Hepatocyte (in vitro differentiated cells): ENCODE measurements at regions not wholly inside any gene's neighbourhood (a gene's known extent, or its start where the extent isn't known, plus 50 kb on each side); places are given as distances from the start of the nearest gene placed in this dataset.

Source experiments
- DNase-seq: peaks from one replicate; pipeline ENCODE4 v3.0.0-alpha.2; 2016; ENCODE audit warnings: low spot score
- H2AFZ ChIP-seq: fragments of 200-600 bp; sonication (generic); 2 replicates; pipeline ENCODE4 v1.6.0; 2016; ENCODE audit warnings: antibody characterized with exemption, mild to moderate bottlenecking
- H3K27ac ChIP-seq: fragments of 200-600 bp; sonication (generic); 2 replicates; pipeline ENCODE4 v1.5.1; 2016; ENCODE audit warnings: mild to moderate bottlenecking
- H3K27me3 ChIP-seq: fragments of 200-600 bp; sonication (generic); 2 replicates; pipeline ENCODE4 v1.6.1; 2016
- H3K36me3 ChIP-seq: fragments of 200-600 bp; sonication (generic); replicated peaks from 2 replicates; pipeline ENCODE4 v1.5.1; 2016; ENCODE audit warnings: low read depth; ENCODE audit not compliant: insufficient read depth
- H3K4me1 ChIP-seq: fragments of 200-600 bp; sonication (generic); 2 replicates; pipeline ENCODE4 v1.5.1; 2016; ENCODE audit warnings: mild to moderate bottlenecking, moderate library complexity; ENCODE audit not compliant: insufficient read depth
- H3K4me2 ChIP-seq: fragments of 200-600 bp; sonication (generic); 2 replicates; pipeline ENCODE4 v1.6.0; 2016
- H3K4me3 ChIP-seq: fragments of 200-600 bp; sonication (generic); 2 replicates; pipeline ENCODE4 v1.5.1; 2016; ENCODE audit warnings: mild to moderate bottlenecking
- H3K79me2 ChIP-seq: fragments of 200-600 bp; sonication (generic); 2 replicates; pipeline ENCODE4 v1.6.0; 2017; ENCODE audit warnings: mild to moderate bottlenecking
- H3K9me2 ChIP-seq: fragments of 200-600 bp; sonication (generic); replicated peaks from 2 replicates; pipeline ENCODE4 v1.6.0; 2017; ENCODE audit warnings: mild to moderate bottlenecking; ENCODE audit not compliant: insufficient read depth
- H3K9me3 ChIP-seq: fragments of 200-600 bp; sonication (generic); 2 replicates; pipeline ENCODE4 v1.5.1; 2016; ENCODE audit warnings: low read depth, mild to moderate bottlenecking
- H4K20me1 ChIP-seq: fragments of 200-600 bp; sonication (generic); 2 replicates; pipeline ENCODE4 v1.6.0; 2016; ENCODE audit warnings: mild to moderate bottlenecking; ENCODE audit not compliant: insufficient read depth, poor library complexity, severe bottlenecking
- EZH2 ChIP-seq: fragments of 200-600 bp; sonication (generic); IDR thresholded peaks from 2 replicates; pipeline ENCODE4 v1.6.1; 2016; ENCODE audit warnings: antibody characterized with exemption, mild to moderate bottlenecking, borderline replicate concordance
- EZH2phosphoT487 ChIP-seq: fragments of 200-600 bp; sonication (generic); IDR thresholded peaks from one replicate; pipeline ENCODE4 v1.6.1; 2018; ENCODE audit warnings: antibody characterized with exemption, mild to moderate bottlenecking, low read depth, moderate library complexity; ENCODE audit not compliant: unreplicated experiment, severe bottlenecking
- WGBS: methylation state at CpG from one replicate; pipeline ENCODE4 v1.1.6; 2016; ENCODE audit warnings: low lambda C conversion rate; ENCODE audit errors: missing lambda C conversion rate; 5-methylcytosine and 5-hydroxymethylcytosine counted together
- TF ChIP-seq, protein P1 (sequence below): fragments of 200-600 bp; sonication (generic); IDR thresholded peaks from 2 replicates; pipeline ENCODE4 v1.5.1; 2016; ENCODE audit warnings: antibody characterized with exemption, mild to moderate bottlenecking; ENCODE audit not compliant: poor library complexity

DNA sequence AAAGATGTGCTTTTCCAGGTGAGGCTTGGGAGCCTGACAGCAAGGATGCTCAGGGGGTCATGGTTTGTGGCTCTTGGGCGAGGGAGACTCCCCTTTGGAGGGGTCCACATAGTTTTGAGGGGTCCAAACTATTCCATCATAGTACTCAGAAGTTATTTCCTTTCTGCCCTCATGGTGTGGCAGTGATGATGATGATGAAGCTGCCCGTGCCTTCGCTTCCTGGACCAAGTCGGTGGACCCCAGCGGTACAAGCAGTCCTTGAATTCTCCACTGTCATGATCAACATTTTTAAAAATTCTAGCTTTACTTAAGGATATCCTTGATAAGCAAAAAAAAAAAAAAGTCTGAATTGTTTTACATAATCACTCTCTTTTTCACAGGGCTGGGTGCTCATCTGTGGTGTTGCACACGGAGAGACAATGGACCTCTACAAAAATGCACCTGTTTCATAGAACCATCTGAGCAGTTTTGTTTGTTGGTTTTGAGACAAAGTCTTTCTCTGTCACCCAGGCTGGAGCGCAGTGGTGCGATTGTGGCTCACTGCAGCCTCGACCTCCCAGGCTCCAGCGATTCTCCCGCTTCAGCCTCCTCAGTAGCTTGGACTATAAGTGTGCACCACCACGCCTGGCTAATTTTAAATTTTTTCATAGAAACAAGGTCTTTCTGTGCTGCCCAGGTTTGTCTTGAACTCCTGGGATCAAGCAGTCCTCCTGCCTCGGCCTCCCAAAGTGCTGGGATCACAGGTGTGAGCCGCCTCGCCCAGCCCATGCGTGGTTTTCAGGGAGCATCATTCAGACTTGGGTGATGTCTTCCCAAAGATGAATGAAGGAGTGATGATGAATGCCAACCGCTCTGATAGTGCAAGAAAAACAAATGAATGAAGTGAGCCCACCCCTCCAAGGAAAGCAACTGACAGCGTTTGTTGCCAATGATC lies 271.4 kb upstream of the HDAC4 start:
- Histone ChIP-seq H3K9me2 (no peaks in the 10 kb centered on the region), H3K27ac (no peak overlapping the region), H3K9me3 (no peaks in the 10 kb centered on the region), H4K20me1 (no peaks in the 10 kb centered on the region), H3K4me1 (no peaks in the 10 kb centered on the region), H3K79me2 (no peaks in the 10 kb centered on the region), H3K36me3 (no peaks in the 10 kb centered on the region), H3K4me2 (no peak overlapping the region), H3K4me3 (no peak overlapping the region), H3K27me3 (no peaks in the 10 kb centered on the region), H2AFZ (no peak overlapping the region)
- no peak for DNase-seq
- 94% methylated on average over 18 of the region's 18 CpGs for WGBS
- TF ChIP-seq EZH2 (no peak), EZH2phosphoT487 (no peak)
- TF ChIP-seq, protein P1, sequence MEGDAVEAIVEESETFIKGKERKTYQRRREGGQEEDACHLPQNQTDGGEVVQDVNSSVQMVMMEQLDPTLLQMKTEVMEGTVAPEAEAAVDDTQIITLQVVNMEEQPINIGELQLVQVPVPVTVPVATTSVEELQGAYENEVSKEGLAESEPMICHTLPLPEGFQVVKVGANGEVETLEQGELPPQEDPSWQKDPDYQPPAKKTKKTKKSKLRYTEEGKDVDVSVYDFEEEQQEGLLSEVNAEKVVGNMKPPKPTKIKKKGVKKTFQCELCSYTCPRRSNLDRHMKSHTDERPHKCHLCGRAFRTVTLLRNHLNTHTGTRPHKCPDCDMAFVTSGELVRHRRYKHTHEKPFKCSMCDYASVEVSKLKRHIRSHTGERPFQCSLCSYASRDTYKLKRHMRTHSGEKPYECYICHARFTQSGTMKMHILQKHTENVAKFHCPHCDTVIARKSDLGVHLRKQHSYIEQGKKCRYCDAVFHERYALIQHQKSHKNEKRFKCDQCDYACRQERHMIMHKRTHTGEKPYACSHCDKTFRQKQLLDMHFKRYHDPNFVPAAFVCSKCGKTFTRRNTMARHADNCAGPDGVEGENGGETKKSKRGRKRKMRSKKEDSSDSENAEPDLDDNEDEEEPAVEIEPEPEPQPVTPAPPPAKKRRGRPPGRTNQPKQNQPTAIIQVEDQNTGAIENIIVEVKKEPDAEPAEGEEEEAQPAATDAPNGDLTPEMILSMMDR = no peak

DNA sequence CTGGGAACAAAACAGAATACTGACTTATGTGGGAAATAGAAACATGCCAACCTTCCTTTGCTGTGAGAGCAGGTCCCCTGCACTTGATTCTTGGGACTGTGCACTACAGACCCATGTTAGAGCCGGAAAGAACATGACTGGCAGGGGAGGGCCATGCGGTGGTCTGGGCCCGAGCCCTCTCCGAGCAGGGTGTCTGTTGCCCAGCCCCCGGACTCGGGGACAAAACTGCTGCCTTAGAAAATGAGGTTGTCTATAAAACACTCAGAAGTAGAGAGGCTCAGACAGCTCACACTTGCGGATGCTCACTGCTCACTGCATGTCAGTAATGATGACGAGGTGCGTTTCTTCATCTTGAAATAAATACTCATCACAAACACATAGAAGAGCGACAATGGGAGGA lies 270.7 kb upstream of the HDAC4 start:
- DNase-seq = no peak
- no peaks in the 10 kb centered on the region for H3K9me2 ChIP-seq
- no peak overlapping the region for H2AFZ ChIP-seq
- H3K4me2 ChIP-seq = no peak overlapping the region
- no peaks in the 10 kb centered on the region for H3K27me3 ChIP-seq
- H4K20me1 ChIP-seq = no peaks in the 10 kb centered on the region
- H3K4me1 ChIP-seq = no peaks in the 10 kb centered on the region
- H3K36me3 ChIP-seq = no peaks in the 10 kb centered on the region
- H3K27ac ChIP-seq = no peak overlapping the region
- H3K9me3 ChIP-seq = no peaks in the 10 kb centered on the region
- H3K4me3 ChIP-seq = no peak overlapping the region
- WGBS = 90% methylated on average over 10 of the region's 10 CpGs
- TF ChIP-seq, protein P1 = no peak
- TF ChIP-seq EZH2phosphoT487 (no peak), EZH2 (no peak)
- H3K79me2 ChIP-seq = no peaks in the 10 kb centered on the region

DNA sequence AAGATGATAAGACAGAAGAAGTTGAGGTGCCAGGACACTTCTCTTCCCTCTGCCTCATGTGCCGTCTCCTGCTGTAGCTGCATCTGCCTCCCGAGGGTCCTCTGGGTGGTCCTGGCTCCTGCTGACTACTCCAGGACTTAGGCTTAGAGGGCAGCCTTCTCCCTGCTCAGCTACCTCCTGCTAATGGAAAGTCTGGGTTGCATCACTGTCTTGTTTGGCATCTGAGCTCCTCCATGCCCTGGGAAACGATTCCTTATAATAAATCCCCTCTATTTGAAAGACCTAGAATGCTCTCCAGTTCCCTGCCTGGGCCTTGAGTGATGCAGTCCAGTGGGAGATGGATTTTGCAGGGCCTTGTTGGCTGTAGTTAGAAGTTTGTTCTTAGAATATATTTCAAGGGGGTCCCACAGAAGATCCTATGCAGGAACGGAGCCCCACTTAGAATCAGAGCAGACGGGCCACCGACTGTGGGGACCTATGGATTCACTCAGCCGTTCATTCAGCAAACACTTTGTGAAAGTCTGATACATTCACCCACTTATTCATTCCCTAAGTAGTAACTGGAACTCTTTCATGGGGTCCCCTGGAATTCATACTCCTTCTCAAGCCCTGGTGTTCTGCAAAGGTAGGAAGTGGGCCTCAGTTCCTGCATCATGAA lies 269.8 kb upstream of the HDAC4 start:
- H3K27ac ChIP-seq = no peak overlapping the region
- no peaks in the 10 kb centered on the region for H3K79me2 ChIP-seq
- H3K9me2 ChIP-seq = no peaks in the 10 kb centered on the region
- DNase-seq = no peak
- H4K20me1 ChIP-seq = no peaks in the 10 kb centered on the region
- H3K4me2 ChIP-seq = no peak overlapping the region
- H2AFZ ChIP-seq = no peak overlapping the region
- TF ChIP-seq EZH2 = no peak
- TF ChIP-seq, protein P1 = no peak
- TF ChIP-seq EZH2phosphoT487 = no peak
- no peaks in the 10 kb centered on the region for H3K4me1 ChIP-seq
- WGBS = 80% methylated on average over 7 of the region's 7 CpGs
- H3K9me3 ChIP-seq = no peaks in the 10 kb centered on the region
- no peaks in the 10 kb centered on the region for H3K36me3 ChIP-seq
- H3K27me3 ChIP-seq = no peaks in the 10 kb centered on the region
- H3K4me3 ChIP-seq = no peak overlapping the region
